ENCODE measurements at regions not wholly inside any gene's neighbourhood (a gene's known extent, or its start where the extent isn't known, plus 50 kb on each side); places are given as distances from the start of the nearest gene placed in this dataset.

DNA sequence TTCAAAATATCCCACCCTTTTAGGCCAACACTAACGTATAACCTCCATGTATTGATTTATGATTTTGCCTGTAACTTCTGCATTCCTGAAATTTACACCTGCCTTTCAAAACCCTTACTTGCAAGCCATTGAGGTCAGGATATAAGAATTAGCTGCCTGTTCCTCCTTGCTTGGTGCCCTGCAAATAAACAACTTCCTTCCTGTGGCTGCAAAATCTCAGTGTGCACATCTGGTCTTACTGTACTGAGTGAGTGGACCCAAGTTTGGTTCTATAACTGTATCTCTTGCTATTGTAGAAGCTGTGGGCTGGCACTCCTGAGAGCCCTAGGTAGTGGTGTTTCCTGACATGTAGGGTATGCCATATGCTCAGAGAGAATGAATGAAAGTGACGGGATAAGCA, 191.1 kb upstream of the RASGRP1 start:
- TF ChIP-seq, protein P1, sequence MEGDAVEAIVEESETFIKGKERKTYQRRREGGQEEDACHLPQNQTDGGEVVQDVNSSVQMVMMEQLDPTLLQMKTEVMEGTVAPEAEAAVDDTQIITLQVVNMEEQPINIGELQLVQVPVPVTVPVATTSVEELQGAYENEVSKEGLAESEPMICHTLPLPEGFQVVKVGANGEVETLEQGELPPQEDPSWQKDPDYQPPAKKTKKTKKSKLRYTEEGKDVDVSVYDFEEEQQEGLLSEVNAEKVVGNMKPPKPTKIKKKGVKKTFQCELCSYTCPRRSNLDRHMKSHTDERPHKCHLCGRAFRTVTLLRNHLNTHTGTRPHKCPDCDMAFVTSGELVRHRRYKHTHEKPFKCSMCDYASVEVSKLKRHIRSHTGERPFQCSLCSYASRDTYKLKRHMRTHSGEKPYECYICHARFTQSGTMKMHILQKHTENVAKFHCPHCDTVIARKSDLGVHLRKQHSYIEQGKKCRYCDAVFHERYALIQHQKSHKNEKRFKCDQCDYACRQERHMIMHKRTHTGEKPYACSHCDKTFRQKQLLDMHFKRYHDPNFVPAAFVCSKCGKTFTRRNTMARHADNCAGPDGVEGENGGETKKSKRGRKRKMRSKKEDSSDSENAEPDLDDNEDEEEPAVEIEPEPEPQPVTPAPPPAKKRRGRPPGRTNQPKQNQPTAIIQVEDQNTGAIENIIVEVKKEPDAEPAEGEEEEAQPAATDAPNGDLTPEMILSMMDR (IDR thresholded peaks at IDR 0.05): no peak
- TF ChIP-seq POLR2A (IDR thresholded peaks at IDR 0.05): no peak
- no peak for TF ChIP-seq POLR2AphosphoS5 (IDR thresholded peaks at IDR 0.05; ENCODE audit: insufficient read depth in 1 of 2, low read depth in 1 of 2)

Measured in vagina (tissue), 2 donors.